ENCODE measurements at regions not wholly inside any gene's neighbourhood (a gene's known extent, or its start where the extent isn't known, plus 50 kb on each side); places are given as distances from the start of the nearest gene placed in this dataset.

DNA sequence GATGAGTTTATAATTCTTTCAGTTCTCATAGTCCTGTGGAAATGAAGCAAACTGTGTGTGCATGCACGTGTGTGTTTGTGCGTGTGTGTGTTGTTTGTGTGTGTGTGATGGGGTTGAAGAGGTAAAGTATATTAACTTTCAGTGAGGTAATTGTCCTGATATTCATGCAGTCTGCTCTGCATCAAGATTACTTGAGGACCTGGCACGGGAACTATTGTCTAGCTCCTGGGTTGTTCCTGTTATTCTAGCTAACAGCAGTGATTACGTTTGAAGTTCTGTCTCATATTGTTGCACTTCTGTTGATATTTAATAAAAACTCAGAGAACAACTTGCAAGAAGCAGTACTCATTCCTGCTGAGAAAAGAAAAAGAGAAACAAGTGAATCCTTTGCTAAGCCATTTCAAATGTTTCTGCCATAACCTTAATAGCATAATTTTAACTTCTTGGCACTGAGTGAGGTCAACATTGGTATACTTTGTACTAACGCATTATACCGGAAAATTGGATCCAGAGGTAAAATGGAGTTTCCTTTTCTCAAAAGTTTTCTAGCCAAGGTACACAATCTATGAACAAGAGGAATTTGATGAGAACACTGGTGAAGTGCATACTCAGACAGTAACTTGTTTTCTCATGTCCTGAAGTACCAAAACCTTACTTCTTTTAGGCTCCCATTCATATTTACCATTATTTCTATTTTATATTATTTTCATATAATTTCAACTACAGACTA lies 113.2 kb downstream of the SPCS3 start:
- no peak for DNase-seq (ENCODE audit: low read depth)
- TF ChIP-seq CTCF (conservative IDR thresholded peaks at IDR 0.05; ENCODE audit: low read depth, low read length): no peak
- no peak overlapping the region for H3K4me3 ChIP-seq (ENCODE audit: low read length)

GRCh38 chr4:176433983-176434382 lies 114.2 kb downstream of the SPCS3 start:
- no peak for DNase-seq (ENCODE audit: low read depth)
- H3K4me3 ChIP-seq (ENCODE audit: low read length): no peak overlapping the region
- no peak for TF ChIP-seq CTCF (conservative IDR thresholded peaks at IDR 0.05; ENCODE audit: low read depth, low read length)

- H3K4me3 ChIP-seq (ENCODE audit: low read length): no peak overlapping the region
- no peak for DNase-seq (ENCODE audit: low read depth)
- TF ChIP-seq CTCF (conservative IDR thresholded peaks at IDR 0.05; ENCODE audit: low read depth, low read length): no peak
Measured at GRCh38 chr4:176435901-176436292, 116.1 kb downstream of the SPCS3 start.

DNA sequence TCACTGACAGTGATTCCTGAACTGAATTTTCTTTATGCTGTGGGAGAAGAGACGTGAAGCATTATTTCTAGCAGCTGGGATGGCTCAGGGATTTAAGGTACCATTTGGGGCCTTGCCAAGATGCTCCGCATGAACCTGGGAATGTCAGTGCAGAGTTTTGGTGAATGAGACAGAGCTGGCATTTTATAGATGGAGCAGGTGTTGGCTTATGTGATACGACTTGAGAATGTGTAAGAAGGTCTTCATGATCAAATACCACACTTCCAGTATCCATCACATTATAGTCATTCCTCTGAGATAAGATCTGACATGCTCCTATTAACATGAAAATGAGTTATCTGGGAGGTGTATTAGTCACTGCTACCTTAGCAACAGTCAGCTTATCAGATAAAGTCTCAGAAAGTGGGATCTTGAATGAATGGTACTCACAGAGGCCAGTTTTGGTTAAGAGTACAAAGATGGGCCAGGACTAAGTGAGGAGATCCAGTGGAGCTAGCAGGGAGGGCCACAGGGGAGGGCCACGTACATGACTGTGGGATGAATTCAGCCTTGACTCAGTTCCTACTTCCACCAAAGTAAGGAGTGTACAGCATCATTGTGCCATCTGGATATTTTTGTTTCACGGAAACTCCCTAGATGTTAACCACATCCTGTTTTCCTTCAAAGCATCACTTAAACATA lies 116.7 kb downstream of the SPCS3 start:
- no peak for TF ChIP-seq CTCF (conservative IDR thresholded peaks at IDR 0.05; ENCODE audit: low read depth, low read length)
- DNase-seq (ENCODE audit: low read depth): peak; percentile 28

DNA sequence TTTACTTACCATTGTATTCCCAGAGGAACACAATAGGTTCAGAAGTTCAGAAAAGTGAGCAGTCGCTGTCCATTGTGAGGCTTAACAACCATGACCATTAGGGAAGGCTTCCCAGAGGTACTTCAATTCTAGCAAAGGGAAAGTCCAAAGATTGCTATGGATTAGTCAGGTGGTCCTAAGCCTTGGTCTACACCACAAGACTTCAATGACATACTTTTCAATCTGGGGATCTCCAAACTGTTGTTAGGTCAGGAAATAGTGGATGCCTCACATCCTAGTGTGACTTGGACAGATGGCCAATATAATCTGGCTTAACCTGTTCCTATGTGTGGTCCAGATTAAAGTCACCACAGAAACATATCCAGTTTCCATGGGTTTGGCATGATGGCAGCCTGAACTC lies 118.0 kb downstream of the SPCS3 start:
- TF ChIP-seq CTCF (conservative IDR thresholded peaks at IDR 0.05; ENCODE audit: low read depth, low read length): no peak
- no peak for DNase-seq (ENCODE audit: low read depth)

More for the DNA sequence above, 116.7 kb downstream of the SPCS3 start:
- H3K4me3 ChIP-seq (ENCODE audit: low read length): no peak overlapping the region

DNA sequence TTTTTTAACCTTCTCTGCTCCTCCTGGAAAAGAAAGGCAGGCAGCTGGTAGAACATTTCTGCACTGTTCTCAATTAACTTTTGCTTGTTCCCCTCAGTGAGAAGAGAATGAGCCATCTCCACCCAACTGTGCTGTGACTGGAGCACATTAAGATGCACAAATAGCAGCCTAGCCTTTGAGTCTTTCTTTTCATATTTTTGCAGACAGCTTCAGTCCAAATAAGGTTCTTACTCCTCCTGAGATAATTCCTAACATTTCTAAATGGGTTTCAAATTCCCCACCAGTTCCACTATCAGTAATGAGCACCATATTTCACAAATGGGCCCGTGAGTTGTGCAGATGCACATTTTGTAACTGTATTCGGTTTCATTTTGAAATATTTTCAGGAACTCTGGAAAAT lies 118.6 kb downstream of the SPCS3 start:
- H3K4me3 ChIP-seq (ENCODE audit: low read length): no peak overlapping the region
- TF ChIP-seq CTCF (conservative IDR thresholded peaks at IDR 0.05; ENCODE audit: low read depth, low read length): no peak
- no peak for DNase-seq (ENCODE audit: low read depth)

More for the DNA sequence above, 118.0 kb downstream of the SPCS3 start:
- no peak overlapping the region for H3K4me3 ChIP-seq (ENCODE audit: low read length)

- DNase-seq (ENCODE audit: low read depth): no peak
- no peak for TF ChIP-seq CTCF (conservative IDR thresholded peaks at IDR 0.05; ENCODE audit: low read depth, low read length)
- H3K4me3 ChIP-seq (ENCODE audit: low read length): no peak overlapping the region
Measured at GRCh38 chr4:176439611-176440010, 119.8 kb downstream of the SPCS3 start.

Data from retinal pigment epithelial cell (primary cell).